ENCODE measurements at regions not wholly inside any gene's neighbourhood (a gene's known extent, or its start where the extent isn't known, plus 50 kb on each side); places are given as distances from the start of the nearest gene placed in this dataset.

DNA sequence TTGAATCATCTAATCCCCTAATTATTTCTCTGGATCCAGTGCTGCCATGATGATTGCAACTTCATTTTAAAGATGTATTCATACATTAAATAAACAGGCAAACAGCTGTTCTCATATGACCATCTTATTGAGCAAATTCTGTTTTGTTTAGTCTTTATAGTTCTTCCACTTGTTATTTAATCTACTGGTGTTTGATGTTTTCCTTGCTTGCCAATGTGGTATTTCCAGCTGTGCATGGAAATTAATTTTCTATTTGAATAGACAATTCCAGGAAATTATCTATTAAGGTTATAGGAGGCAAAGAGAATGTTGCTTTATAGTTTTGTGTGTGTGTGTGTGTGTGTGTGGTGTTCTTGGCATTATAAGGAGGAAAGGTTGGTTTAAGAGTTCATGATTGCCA, 167.0 kb upstream of the PRPS1L1 start:
- ChIA-PET CTCF (no interaction called here), POLR2A (no interaction called here)
- DNase-seq (ENCODE audit: extremely low spot score), result no peak
- TF ChIP-seq NFRKB (IDR thresholded peaks at IDR 0.05) (no peak), LEF1 (IDR thresholded peaks at IDR 0.05; ENCODE audit: borderline replicate concordance) (no peak), BHLHE40 (IDR thresholded peaks at IDR 0.05; ENCODE audit: borderline replicate concordance) (no peak), ELF4 (IDR thresholded peaks at IDR 0.05) (no peak), FOXA1 (IDR thresholded peaks at IDR 0.05) (no peak), L3MBTL2 (conservative IDR thresholded peaks at IDR 0.05) (no peak), FOXM1 (IDR thresholded peaks at IDR 0.05; ENCODE audit: borderline replicate concordance) (no peak), TARDBP (IDR thresholded peaks at IDR 0.05) (no peak), CTBP1 (IDR thresholded peaks at IDR 0.05; ENCODE audit: borderline replicate concordance) (no peak)

DNA sequence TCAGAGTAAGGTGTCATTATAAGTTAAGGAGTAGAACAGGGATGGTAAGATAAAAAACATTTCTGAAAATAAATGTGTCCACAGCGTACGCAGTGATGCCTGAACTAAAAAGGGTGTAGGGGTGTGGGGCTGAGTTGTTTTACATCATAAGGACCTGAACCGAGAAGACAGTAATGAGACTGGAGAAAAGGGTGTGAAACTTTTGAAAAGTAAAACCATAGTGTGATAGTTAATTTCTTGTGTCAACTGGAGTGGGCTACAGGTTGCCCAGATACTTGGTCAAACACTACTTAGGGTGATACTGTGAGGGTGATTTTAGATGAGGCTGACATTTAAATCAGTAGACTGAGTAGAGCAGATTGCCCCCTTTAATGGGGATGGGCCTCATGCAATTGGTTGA, 169.0 kb upstream of the PRPS1L1 start:
- TF ChIP-seq TARDBP (IDR thresholded peaks at IDR 0.05) (no peak), L3MBTL2 (conservative IDR thresholded peaks at IDR 0.05) (no peak), ELF4 (IDR thresholded peaks at IDR 0.05) (no peak), LEF1 (IDR thresholded peaks at IDR 0.05; ENCODE audit: borderline replicate concordance) (no peak), FOXK2 (IDR thresholded peaks at IDR 0.05) (no peak), ZNF384 (IDR thresholded peaks at IDR 0.05) (no peak), FOXM1 (IDR thresholded peaks at IDR 0.05; ENCODE audit: borderline replicate concordance) (no peak)
- TF ChIP-seq, protein P1, sequence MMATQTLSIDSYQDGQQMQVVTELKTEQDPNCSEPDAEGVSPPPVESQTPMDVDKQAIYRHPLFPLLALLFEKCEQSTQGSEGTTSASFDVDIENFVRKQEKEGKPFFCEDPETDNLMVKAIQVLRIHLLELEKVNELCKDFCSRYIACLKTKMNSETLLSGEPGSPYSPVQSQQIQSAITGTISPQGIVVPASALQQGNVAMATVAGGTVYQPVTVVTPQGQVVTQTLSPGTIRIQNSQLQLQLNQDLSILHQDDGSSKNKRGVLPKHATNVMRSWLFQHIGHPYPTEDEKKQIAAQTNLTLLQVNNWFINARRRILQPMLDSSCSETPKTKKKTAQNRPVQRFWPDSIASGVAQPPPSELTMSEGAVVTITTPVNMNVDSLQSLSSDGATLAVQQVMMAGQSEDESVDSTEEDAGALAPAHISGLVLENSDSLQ (IDR thresholded peaks at IDR 0.05), result no peak
- ChIA-PET POLR2A (no interaction called here), CTCF (no interaction called here)
- DNase-seq (ENCODE audit: extremely low spot score), result no peak

DNA sequence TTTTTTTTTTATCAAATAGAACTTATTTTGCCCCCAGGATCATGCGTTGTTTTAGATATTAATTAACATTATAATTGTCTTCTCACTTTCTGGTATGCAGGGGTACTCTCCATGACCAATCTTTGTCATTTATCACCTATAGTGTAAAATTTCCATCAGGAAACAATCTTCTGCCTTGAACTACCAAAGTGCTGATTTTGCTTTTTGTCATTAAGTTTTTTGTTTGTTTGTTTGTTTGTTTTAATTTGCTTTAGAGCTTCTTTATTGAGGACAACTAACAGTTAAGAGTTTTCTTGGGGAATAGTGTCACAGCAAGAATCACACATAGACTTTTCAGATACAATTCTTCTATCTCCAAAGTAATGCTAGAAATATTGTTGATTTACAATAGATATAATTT, 171.2 kb upstream of the PRPS1L1 start:
- DNase-seq (ENCODE audit: extremely low spot score), result no peak
- POLR2A ChIA-PET, result no interaction called here
- CTCF ChIA-PET, result no interaction called here
- TF ChIP-seq NFRKB (IDR thresholded peaks at IDR 0.05) (no peak), TARDBP (IDR thresholded peaks at IDR 0.05) (no peak), FOXA1 (IDR thresholded peaks at IDR 0.05) (no peak), SUZ12 (IDR thresholded peaks at IDR 0.05) (no peak), FOXM1 (IDR thresholded peaks at IDR 0.05; ENCODE audit: borderline replicate concordance) (no peak), SP1 (IDR thresholded peaks at IDR 0.05) (no peak), BHLHE40 (IDR thresholded peaks at IDR 0.05; ENCODE audit: borderline replicate concordance) (no peak), LEF1 (IDR thresholded peaks at IDR 0.05; ENCODE audit: borderline replicate concordance) (no peak), ELF4 (IDR thresholded peaks at IDR 0.05) (no peak), ARNT (IDR thresholded peaks at IDR 0.05) (no peak), ZNF384 (IDR thresholded peaks at IDR 0.05) (no peak), L3MBTL2 (conservative IDR thresholded peaks at IDR 0.05) (no peak), CTBP1 (IDR thresholded peaks at IDR 0.05; ENCODE audit: borderline replicate concordance) (no peak), FOXK2 (IDR thresholded peaks at IDR 0.05) (no peak)
- TF ChIP-seq, protein P1 (IDR thresholded peaks at IDR 0.05), result no peak

DNA sequence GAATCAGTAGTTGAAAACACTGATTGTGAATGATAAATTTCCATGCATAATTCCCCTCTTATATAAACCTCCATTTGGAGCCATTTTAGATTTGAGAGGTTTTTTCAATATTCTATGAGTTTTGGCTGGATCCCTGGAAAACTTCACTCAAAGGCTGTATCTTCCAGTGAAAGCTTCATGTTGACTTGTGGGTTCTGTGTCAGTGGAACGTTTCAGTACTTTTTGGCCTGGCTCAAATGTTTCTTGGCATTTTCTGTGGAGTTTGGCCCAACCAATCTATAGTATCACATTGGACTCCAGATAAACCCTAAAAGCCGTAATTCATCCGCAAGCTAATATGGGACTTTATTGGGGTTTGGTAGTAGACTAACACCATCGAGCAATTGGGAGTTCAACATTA, 172.6 kb upstream of the PRPS1L1 start:
- CTCF ChIA-PET, result no interaction called here
- DNase-seq (ENCODE audit: extremely low spot score), result no peak
- POLR2A ChIA-PET, result no interaction called here
- no peak for TF ChIP-seq FOXM1 (IDR thresholded peaks at IDR 0.05; ENCODE audit: borderline replicate concordance)

DNA sequence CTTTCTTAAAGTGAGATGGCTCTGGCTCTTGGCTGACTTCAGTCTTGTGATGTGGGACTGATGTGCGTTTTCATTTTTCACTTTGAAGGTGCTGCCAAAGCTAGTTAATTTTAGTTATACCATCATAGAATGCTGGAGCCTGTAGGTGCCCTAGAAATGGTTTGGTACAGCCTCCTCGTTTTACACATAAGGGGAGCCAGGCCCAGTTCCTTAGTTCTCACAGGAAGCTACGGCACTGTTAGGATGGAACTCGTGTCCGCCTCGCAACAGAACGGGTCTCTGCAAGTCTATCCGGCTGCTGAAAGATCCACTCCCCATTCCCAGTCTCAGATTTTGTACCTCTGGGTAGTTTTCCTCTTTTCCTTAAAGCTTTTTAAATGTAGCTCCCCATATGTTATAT, 173.2 kb upstream of the PRPS1L1 start:
- ChIA-PET CTCF (no interaction called here), POLR2A (no interaction called here)
- no peak for DNase-seq (ENCODE audit: extremely low spot score)
- TF ChIP-seq TARDBP (IDR thresholded peaks at IDR 0.05) (no peak), ARNT (IDR thresholded peaks at IDR 0.05) (no peak), FOXA1 (IDR thresholded peaks at IDR 0.05) (no peak), SUZ12 (IDR thresholded peaks at IDR 0.05) (no peak), FOXK2 (IDR thresholded peaks at IDR 0.05) (no peak), L3MBTL2 (conservative IDR thresholded peaks at IDR 0.05) (no peak)

DNA sequence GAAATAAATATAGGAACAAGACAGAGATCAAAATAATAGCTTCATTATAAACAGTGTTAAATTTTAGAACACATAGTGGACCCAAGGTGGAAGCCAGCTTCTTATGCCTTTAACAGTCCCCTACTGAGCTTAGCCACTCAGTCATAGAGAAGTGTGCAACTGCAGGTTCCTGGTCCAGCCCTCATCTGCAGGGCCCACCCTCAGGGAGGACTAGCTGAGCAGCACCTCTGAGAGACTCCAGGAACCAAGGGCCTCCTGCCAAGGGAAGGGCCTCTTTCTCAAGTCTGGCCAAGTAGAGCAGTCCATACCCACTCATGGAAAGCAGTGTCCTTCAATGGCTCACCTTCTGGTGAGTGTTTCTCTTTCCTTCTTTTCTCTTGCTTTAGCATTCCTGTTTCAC, 173.7 kb upstream of the PRPS1L1 start:
- DNase-seq (ENCODE audit: extremely low spot score), result no peak
- CTCF ChIA-PET, result no interaction called here
- TF ChIP-seq SUZ12 (IDR thresholded peaks at IDR 0.05), result no peak
- no peak for TF ChIP-seq HDGF (IDR thresholded peaks at IDR 0.05; ENCODE audit: borderline replicate concordance)
- no peak for TF ChIP-seq FOXK2 (IDR thresholded peaks at IDR 0.05)
- TF ChIP-seq CTBP1 (IDR thresholded peaks at IDR 0.05; ENCODE audit: borderline replicate concordance), result no peak
- POLR2A ChIA-PET, result no interaction called here

DNA sequence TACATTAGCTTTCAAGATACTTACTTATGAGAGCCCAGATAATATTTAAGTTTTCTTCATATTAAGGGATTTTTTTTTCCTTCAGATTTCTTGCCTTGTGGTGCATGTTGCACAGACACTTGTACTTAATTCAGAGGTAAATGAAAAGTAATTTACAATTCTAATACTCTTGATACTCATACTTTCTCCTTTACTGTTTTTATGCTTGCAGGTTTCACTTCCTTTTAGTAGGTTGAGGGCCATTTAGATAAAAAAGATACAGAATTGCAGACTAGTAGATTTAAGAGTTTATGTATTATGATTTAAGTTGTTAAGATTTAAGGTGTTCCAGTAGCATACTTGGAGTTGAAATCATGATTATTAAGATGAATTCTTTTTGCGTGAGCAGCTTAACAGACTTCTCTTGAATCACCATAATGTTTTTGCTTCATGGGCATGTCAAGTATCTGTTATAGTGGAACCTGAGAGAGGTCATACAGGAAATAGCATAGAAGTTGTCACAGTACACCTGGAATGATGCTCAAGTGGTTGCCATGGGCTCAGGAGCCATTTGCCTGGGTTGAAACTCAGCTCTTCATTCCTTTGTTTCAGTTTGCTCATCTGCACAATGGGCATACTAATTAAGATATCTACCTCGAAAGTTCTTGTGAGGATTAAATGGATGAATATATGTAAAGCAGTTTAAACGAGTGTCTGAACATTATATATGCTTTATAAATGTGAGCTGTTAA, 174.8 kb upstream of the PRPS1L1 start:
- TF ChIP-seq ZNF384 (IDR thresholded peaks at IDR 0.05), result no peak
- no peak for TF ChIP-seq TARDBP (IDR thresholded peaks at IDR 0.05)
- no peak for TF ChIP-seq BHLHE40 (IDR thresholded peaks at IDR 0.05; ENCODE audit: borderline replicate concordance)
- TF ChIP-seq FOXK2 (IDR thresholded peaks at IDR 0.05), result no peak
- no peak for TF ChIP-seq CTBP1 (IDR thresholded peaks at IDR 0.05; ENCODE audit: borderline replicate concordance)
- no peak for TF ChIP-seq FOXA1 (IDR thresholded peaks at IDR 0.05)
- TF ChIP-seq, protein P1 (IDR thresholded peaks at IDR 0.05), result no peak
- no peak for TF ChIP-seq FOXM1 (IDR thresholded peaks at IDR 0.05; ENCODE audit: borderline replicate concordance)
- no peak for TF ChIP-seq NFRKB (IDR thresholded peaks at IDR 0.05)
- TF ChIP-seq HDGF (IDR thresholded peaks at IDR 0.05; ENCODE audit: borderline replicate concordance), result no peak
- TF ChIP-seq LEF1 (IDR thresholded peaks at IDR 0.05; ENCODE audit: borderline replicate concordance), result no peak
- no peak for TF ChIP-seq SP1 (IDR thresholded peaks at IDR 0.05)
- TF ChIP-seq L3MBTL2 (conservative IDR thresholded peaks at IDR 0.05), result no peak
- TF ChIP-seq ARNT (IDR thresholded peaks at IDR 0.05), result no peak
- no peak for TF ChIP-seq SUZ12 (IDR thresholded peaks at IDR 0.05)
- no peak for TF ChIP-seq ELF4 (IDR thresholded peaks at IDR 0.05)
- DNase-seq (ENCODE audit: extremely low spot score), result no peak
- CTCF ChIA-PET, result no interaction called here
- POLR2A ChIA-PET, result no interaction called here
